Vagina (tissue), 2 donors: ENCODE measurements at regions not wholly inside any gene's neighbourhood (a gene's known extent, or its start where the extent isn't known, plus 50 kb on each side); places are given as distances from the start of the nearest gene placed in this dataset.

Experiments
- DNase-seq, 2 donors: peaks; one replicate each; pipeline ENCODE4 v3.0.0-alpha.2; 2017; ENCODE audit errors: extremely low spot score in 2 of 2
- H3K27ac ChIP-seq: fragments of 200-600 bp; sonication (generic); one replicate; pipeline ENCODE4 v1.5.1; 2019
- H3K27me3 ChIP-seq: fragments of 200-600 bp; sonication (generic); one replicate; pipeline ENCODE4 v1.5.1; 2019
- H3K36me3 ChIP-seq, 2 donors: fragments of 200-600 bp; sonication (generic); one replicate each; pipeline ENCODE4 v1.5.1; 2017 to 2019
- H3K4me1 ChIP-seq: fragments of 200-600 bp; sonication (generic); one replicate; pipeline ENCODE4 v1.5.1; 2019
- H3K4me3 ChIP-seq, 2 donors: fragments of 200-600 bp; sonication (generic); 1 replicate in 1 of 2; 2 replicates in 1 of 2; pipeline ENCODE4 v1.5.1; 2016 to 2019
- H3K9me3 ChIP-seq: fragments of 200-600 bp; sonication (generic); one replicate; pipeline ENCODE4 v1.5.1; 2019
- POLR2A ChIP-seq, 2 donors: fragments of 450-650 bp; IDR thresholded peaks; one replicate each; pipeline ENCODE4 v1.6.1; 2017; ENCODE audit warnings: antibody characterized with exemption in 2 of 2, mild to moderate bottlenecking in 2 of 2, moderate library complexity in 2 of 2
- POLR2AphosphoS5 ChIP-seq, 2 donors: sonication (generic); formaldehyde crosslinking; IDR thresholded peaks; one replicate each; pipeline ENCODE4 v1.9.0; 2017; ENCODE audit warnings: antibody characterized with exemption in 2 of 2, mild to moderate bottlenecking in 2 of 2, low read depth in 1 of 2; ENCODE audit not compliant: insufficient read depth in 1 of 2
- intact Hi-C: fragments of 100-400 bp; cut with DNase I; formaldehyde crosslinking; loops from one replicate; pipeline ENCODE4 v1.15.1; 2023
- TF ChIP-seq, protein P1 (sequence below), 3 experiments: fragments of 450-650 bp in 2 of 3; fragments of 200-600 bp in 1 of 3; sonication (generic) in 1 of 3; IDR thresholded peaks; one replicate each; pipeline ENCODE4 v1.5.1; 2017 to 2019; ENCODE audit warnings: antibody characterized with exemption in 3 of 3, mild to moderate bottlenecking in 2 of 3, moderate library complexity in 2 of 3

DNA sequence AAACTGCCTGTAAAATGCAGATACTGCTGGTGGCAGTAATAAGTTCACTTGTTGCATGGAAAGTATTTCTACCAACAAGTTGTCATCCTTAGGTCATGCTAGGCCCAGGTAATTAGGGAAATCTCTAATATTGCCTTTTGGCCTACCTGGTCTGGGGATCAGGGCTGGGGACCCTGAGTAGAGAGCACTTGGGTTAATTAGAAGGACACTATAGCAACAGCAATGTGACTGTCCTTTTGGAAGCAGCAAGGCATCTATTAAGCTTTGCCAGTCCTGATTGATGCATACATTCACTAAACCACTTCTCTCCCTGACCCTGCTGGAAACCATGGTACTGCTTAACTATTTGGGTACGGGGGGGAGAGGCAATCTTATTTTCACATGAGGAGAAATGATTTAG is 86.5 kb upstream of the GNAZ start:
- intact Hi-C loops, result no loop called here
- Histone ChIP-seq H3K27me3 (no peaks in the 10 kb centered on the region), H3K4me3 (no peak overlapping the region)

DNA sequence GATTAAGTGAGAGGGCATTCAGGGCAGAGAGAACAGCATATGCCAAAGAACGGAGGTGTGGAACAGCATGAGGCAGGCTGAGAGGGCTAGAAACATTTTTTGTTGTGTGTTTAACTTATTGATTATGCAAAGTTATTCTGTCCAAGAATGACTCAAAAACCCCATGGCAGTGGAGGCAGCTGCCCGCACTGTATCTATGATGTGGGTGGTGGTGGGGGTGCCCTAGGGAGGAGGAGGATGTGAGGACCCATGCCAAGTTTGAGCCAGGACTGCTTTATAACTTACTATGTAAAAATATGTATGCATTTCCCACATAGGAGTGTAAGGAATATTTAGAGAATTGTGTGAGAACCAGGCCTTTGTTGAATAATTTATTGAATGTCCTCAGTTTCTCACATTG is 85.4 kb upstream of the GNAZ start:
- TF ChIP-seq POLR2A (IDR thresholded peaks at IDR 0.05), result no peak
- TF ChIP-seq, protein P1, sequence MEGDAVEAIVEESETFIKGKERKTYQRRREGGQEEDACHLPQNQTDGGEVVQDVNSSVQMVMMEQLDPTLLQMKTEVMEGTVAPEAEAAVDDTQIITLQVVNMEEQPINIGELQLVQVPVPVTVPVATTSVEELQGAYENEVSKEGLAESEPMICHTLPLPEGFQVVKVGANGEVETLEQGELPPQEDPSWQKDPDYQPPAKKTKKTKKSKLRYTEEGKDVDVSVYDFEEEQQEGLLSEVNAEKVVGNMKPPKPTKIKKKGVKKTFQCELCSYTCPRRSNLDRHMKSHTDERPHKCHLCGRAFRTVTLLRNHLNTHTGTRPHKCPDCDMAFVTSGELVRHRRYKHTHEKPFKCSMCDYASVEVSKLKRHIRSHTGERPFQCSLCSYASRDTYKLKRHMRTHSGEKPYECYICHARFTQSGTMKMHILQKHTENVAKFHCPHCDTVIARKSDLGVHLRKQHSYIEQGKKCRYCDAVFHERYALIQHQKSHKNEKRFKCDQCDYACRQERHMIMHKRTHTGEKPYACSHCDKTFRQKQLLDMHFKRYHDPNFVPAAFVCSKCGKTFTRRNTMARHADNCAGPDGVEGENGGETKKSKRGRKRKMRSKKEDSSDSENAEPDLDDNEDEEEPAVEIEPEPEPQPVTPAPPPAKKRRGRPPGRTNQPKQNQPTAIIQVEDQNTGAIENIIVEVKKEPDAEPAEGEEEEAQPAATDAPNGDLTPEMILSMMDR (IDR thresholded peaks at IDR 0.05), result no peak
- no peak for TF ChIP-seq POLR2AphosphoS5 (IDR thresholded peaks at IDR 0.05; ENCODE audit: insufficient read depth in 1 of 2, low read depth in 1 of 2)
- H3K27ac ChIP-seq, result no peak overlapping the region
- H3K9me3 ChIP-seq, result no peaks in the 10 kb centered on the region
- no peaks in the 10 kb centered on the region for H3K36me3 ChIP-seq
- intact Hi-C loops, result no loop called here
- H3K4me3 ChIP-seq, result no peak overlapping the region
- no peaks in the 10 kb centered on the region for H3K4me1 ChIP-seq
- no peak for DNase-seq
- no peaks in the 10 kb centered on the region for H3K27me3 ChIP-seq

More for the DNA sequence above, 86.5 kb upstream of the GNAZ start:
- DNase-seq, result no peak
- Histone ChIP-seq H3K27ac (no peak overlapping the region), H3K36me3 (no peaks in the 10 kb centered on the region), H3K4me1 (no peaks in the 10 kb centered on the region), H3K9me3 (no peaks in the 10 kb centered on the region)
- TF ChIP-seq POLR2AphosphoS5 (IDR thresholded peaks at IDR 0.05; ENCODE audit: insufficient read depth in 1 of 2, low read depth in 1 of 2), result no peak
- TF ChIP-seq POLR2A (IDR thresholded peaks at IDR 0.05), result no peak
- TF ChIP-seq, protein P1 (IDR thresholded peaks at IDR 0.05), result no peak

DNA sequence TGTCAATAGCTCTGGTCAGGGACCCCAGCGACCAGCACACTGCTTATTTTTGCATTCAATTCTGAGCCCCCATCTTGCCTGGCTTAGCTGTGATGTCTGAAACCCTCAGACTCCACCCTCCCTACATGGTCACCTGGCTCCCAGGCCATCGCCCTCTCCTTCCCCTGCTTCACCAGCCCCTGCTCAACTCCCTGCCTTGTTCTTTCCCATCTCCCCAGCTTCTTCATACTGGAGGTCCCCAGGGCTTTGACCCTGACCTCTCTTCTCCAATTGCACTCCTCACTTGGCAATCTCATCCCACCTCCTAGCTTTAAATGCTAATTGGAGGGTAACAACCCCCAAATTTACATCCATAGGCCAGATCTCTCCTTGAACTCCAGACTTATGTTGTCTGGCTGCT is 84.3 kb upstream of the GNAZ start:
- Histone ChIP-seq H3K4me3 (no peak overlapping the region), H3K27me3 (no peaks in the 10 kb centered on the region), H3K27ac (no peak overlapping the region), H3K4me1 (no peaks in the 10 kb centered on the region), H3K36me3 (no peaks in the 10 kb centered on the region), H3K9me3 (no peaks in the 10 kb centered on the region)
- intact Hi-C loops, result no loop called here
- TF ChIP-seq POLR2A (IDR thresholded peaks at IDR 0.05) (no peak), POLR2AphosphoS5 (IDR thresholded peaks at IDR 0.05; ENCODE audit: insufficient read depth in 1 of 2, low read depth in 1 of 2) (no peak)
- TF ChIP-seq, protein P1 (IDR thresholded peaks at IDR 0.05), result no peak
- DNase-seq, result no peak

DNA sequence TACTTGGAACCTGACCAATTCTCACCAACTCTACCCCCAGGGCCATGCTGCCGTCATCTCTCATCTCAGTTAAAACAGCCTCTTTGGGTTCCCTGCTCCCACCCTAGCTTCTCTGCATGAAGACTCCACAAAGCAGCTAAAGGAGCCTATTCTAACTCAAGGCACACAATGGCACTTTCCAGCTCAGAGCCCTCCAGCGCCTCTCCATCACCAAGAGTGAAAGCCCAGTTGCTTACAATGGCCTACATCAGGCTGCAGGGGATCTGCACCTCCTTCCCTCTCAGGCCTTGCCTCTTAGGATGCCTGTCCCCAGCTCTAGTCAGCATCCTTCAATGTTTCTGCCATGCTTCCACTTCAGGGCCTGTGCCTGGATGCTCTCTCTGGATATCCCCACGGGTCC is 83.7 kb upstream of the GNAZ start:
- DNase-seq, result no peak
- Histone ChIP-seq H3K4me3 (no peak overlapping the region), H3K27ac (no peak overlapping the region), H3K9me3 (no peaks in the 10 kb centered on the region), H3K27me3 (no peaks in the 10 kb centered on the region), H3K36me3 (no peaks in the 10 kb centered on the region), H3K4me1 (no peaks in the 10 kb centered on the region)
- intact Hi-C loops, result no loop called here
- no peak for TF ChIP-seq POLR2AphosphoS5 (IDR thresholded peaks at IDR 0.05; ENCODE audit: insufficient read depth in 1 of 2, low read depth in 1 of 2)
- TF ChIP-seq, protein P1 (IDR thresholded peaks at IDR 0.05), result no peak
- TF ChIP-seq POLR2A (IDR thresholded peaks at IDR 0.05), result no peak

DNA sequence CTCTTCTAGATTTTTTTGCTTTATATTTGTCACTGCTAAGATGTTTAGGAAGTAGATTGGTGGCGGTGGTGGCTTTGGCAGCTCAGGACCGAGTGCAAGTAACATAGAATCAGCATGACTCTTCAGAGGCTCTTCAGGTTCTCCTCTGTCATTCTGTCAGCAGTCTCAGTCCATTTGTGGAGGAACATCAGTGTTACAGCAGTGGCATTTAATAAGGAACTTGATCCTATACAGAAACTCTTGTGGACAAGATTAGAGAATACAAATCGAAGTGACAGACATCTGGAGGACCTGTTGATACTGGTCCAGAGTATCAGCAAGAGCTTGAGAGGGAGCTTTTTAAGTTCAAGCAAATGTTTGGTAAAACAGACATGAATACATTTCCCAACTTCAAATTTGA is 82.2 kb upstream of the GNAZ start:
- TF ChIP-seq POLR2A (IDR thresholded peaks at IDR 0.05), result no peak
- no peak for TF ChIP-seq POLR2AphosphoS5 (IDR thresholded peaks at IDR 0.05; ENCODE audit: insufficient read depth in 1 of 2, low read depth in 1 of 2)
- TF ChIP-seq, protein P1 (IDR thresholded peaks at IDR 0.05), result no peak
- no peaks in the 10 kb centered on the region for H3K27me3 ChIP-seq
- intact Hi-C loops, result no loop called here

More for the DNA sequence above, 82.2 kb upstream of the GNAZ start:
- Histone ChIP-seq H3K4me1 (no peaks in the 10 kb centered on the region), H3K9me3 (no peaks in the 10 kb centered on the region), H3K4me3 (no peak overlapping the region), H3K36me3 (no peaks in the 10 kb centered on the region), H3K27ac (no peak overlapping the region)
- DNase-seq, result no peak
